GM12892 (cell line): ENCODE measurements at regions not wholly inside any gene's neighbourhood (a gene's known extent, or its start where the extent isn't known, plus 50 kb on each side); places are given as distances from the start of the nearest gene placed in this dataset.

ENCODE experiments used
- POLR2A ChIP-seq: IDR thresholded peaks from 2 replicates; pipeline ENCODE4 v1.6.1; 2011; ENCODE audit warnings: low read depth, low read length, control low read depth
- POLR2AphosphoS5 ChIP-seq: IDR thresholded peaks from 2 replicates; pipeline ENCODE4 v1.6.1; 2011; ENCODE audit warnings: low read depth, low read length, control low read depth

GRCh38 chr4:53755656-53756055 is 164.4 kb upstream of the LNX1 start:
- no peak for TF ChIP-seq POLR2AphosphoS5
- TF ChIP-seq POLR2A = no peak
